K562 (cell line): ENCODE measurements at regions not wholly inside any gene's neighbourhood (a gene's known extent, or its start where the extent isn't known, plus 50 kb on each side); places are given as distances from the start of the nearest gene placed in this dataset.

Experiments used
- FOXK2 ChIP-seq, 2 experiments: fragments of 450-650 bp; IDR thresholded peaks in 1 of 2; conservative IDR thresholded peaks in 1 of 2; 2 replicates each; pipeline ENCODE4 v1.6.1; 2016; ENCODE audit warnings: low read depth in 2 of 2, mild to moderate bottlenecking in 1 of 2
- MAZ ChIP-seq, 2 experiments: fragments of 450-650 bp in 1 of 2; sonication (generic) in 1 of 2; formaldehyde crosslinking; IDR thresholded peaks in 1 of 2; conservative IDR thresholded peaks in 1 of 2; 2 replicates each; pipeline versions ENCODE4 v1.4.0 to v1.5.0; 2020; ENCODE audit warnings: mild to moderate bottlenecking in 1 of 2, missing genetic modification reagents in 1 of 2
- RFX5 ChIP-seq: IDR thresholded peaks from 2 replicates; pipeline ENCODE4 v1.6.1; 2011; ENCODE audit warnings: low read depth, mild to moderate bottlenecking, improper control_type of control experiment, low read length
- ZZZ3 ChIP-seq: fragments of 450-650 bp; IDR thresholded peaks from 2 replicates; pipeline ENCODE4 v1.6.1; 2016; ENCODE audit warnings: antibody characterized with exemption, mild to moderate bottlenecking, moderate library complexity
- TF ChIP-seq, protein P1 (sequence below): sonication (generic); formaldehyde crosslinking; IDR thresholded peaks from 2 replicates; pipeline ENCODE4 v1.8.1; 2023; ENCODE audit warnings: mild to moderate bottlenecking, missing genetic modification reagents, moderate library complexity
- TF ChIP-seq, protein P2 (sequence below), 2 experiments: fragments of 450-650 bp in 1 of 2; sonication (generic) in 1 of 2; formaldehyde crosslinking in 1 of 2; IDR thresholded peaks in 1 of 2; conservative IDR thresholded peaks in 1 of 2; 2 replicates each; pipeline versions ENCODE4 v1.6.1 to v1.8.1; 2016 to 2023; ENCODE audit warnings: mild to moderate bottlenecking in 2 of 2, moderate library complexity in 2 of 2, inconsistent platforms in 1 of 2, missing genetic modification reagents in 1 of 2

DNA sequence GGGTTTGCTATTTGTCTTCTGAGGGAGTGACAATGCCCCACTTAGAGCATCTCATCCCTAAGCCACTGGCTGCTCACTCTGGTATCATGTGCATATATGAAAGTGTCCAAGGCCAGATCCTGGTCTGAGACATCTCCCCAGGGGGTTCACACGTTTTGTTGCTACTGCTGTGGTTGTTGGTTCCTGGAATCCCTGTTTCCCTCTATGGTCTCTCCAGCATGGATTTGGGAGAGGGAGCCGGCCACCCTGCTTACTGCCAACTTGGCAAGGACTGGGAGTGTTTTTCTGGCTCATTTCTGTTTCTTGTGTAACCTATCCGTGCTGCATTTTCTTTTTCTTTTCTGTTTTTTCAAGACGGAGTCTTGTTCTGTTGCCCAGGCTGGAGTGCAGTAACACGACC is 101.3 kb upstream of the MAX start:
- TF ChIP-seq RFX5 (no peak), FOXK2 (conservative IDR thresholded peaks at IDR 0.05 in 1 of 2, IDR thresholded peaks at IDR 0.05 in 1 of 2; ENCODE audit: low read depth in 2 of 2) (no peak), MAZ (CRISPR knock-in tag; conservative IDR thresholded peaks at IDR 0.05 in 1 of 2, IDR thresholded peaks at IDR 0.05 in 1 of 2) (no peak), ZZZ3 (no peak)
- TF ChIP-seq, protein P1, sequence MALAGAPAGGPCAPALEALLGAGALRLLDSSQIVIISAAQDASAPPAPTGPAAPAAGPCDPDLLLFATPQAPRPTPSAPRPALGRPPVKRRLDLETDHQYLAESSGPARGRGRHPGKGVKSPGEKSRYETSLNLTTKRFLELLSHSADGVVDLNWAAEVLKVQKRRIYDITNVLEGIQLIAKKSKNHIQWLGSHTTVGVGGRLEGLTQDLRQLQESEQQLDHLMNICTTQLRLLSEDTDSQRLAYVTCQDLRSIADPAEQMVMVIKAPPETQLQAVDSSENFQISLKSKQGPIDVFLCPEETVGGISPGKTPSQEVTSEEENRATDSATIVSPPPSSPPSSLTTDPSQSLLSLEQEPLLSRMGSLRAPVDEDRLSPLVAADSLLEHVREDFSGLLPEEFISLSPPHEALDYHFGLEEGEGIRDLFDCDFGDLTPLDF (CRISPR knock-in tag), result no peak
- TF ChIP-seq, protein P2, sequence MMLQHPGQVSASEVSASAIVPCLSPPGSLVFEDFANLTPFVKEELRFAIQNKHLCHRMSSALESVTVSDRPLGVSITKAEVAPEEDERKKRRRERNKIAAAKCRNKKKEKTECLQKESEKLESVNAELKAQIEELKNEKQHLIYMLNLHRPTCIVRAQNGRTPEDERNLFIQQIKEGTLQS (IDR thresholded peaks at IDR 0.05), result no peak
- TF ChIP-seq, protein P2 (CRISPR knock-in tag; conservative IDR thresholded peaks at IDR 0.05), result no peak
